HEK293 (cell line): ENCODE measurements at regions not wholly inside any gene's neighbourhood (a gene's known extent, or its start where the extent isn't known, plus 50 kb on each side); places are given as distances from the start of the nearest gene placed in this dataset.
"Not testable (repeated sequence)": the region's sequence is repeated elsewhere in the genome, so short reads cannot be mapped to it uniquely, and the experiment has no call there.

Source experiments
- CTCF ChIA-PET: fragments of 350-600 bp; formaldehyde crosslinking; extraction: SDS; loops from one replicate; lab custom pipeline; 2021; ENCODE audit warnings: antibody characterized with exemption; lab: Yijun Ruan, JAX
- POLR2A ChIA-PET: fragments of 300-600 bp; formaldehyde crosslinking; extraction: SDS; loops from one replicate; lab custom pipeline; 2020; ENCODE audit warnings: antibody characterized with exemption, inconsistent platforms; lab: Yijun Ruan, JAX
- H3K27ac ChIP-seq: fragments of 200-500 bp; sonication (Bioruptor generic); 2 replicates; pipeline ENCODE4 v1.5.1; 2014; ENCODE audit warnings: low read depth, low read length, control low read depth, inconsistent platforms; ENCODE audit errors: extremely low read depth
- H3K36me3 ChIP-seq, 2 experiments: fragments of 200-500 bp in 1 of 2; sonication (Bioruptor generic) in 1 of 2; 1 replicate in 1 of 2; 2 replicates in 1 of 2; pipeline ENCODE4 v1.5.1; 2014 to 2017; ENCODE audit warnings: inconsistent platforms in 2 of 2, low read length in 2 of 2; ENCODE audit not compliant: control insufficient read depth in 2 of 2, insufficient read depth in 1 of 2
- H3K4me1 ChIP-seq: fragments of 200-500 bp; sonication (Bioruptor generic); 2 replicates; pipeline ENCODE4 v1.5.1; 2014; ENCODE audit warnings: mild to moderate bottlenecking, low read length, inconsistent platforms; ENCODE audit not compliant: control insufficient read depth, insufficient read depth
- H3K4me3 ChIP-seq: 2 replicates; pipeline ENCODE4 v1.5.1; 2011; ENCODE audit warnings: low read depth, mild to moderate bottlenecking, control low read depth, low read length, moderate library complexity
- H3K9me3 ChIP-seq: fragments of 200-500 bp; sonication (Bioruptor generic); 2 replicates; pipeline ENCODE4 v1.5.1; 2014; ENCODE audit warnings: low read depth, low read length, inconsistent platforms; ENCODE audit not compliant: control insufficient read depth, insufficient read depth
- ATF2 ChIP-seq: fragments of 450-650 bp; formaldehyde crosslinking; IDR thresholded peaks from 2 replicates; pipeline ENCODE4 v1.5.1; 2016; ENCODE audit warnings: missing biosample characterization, missing genetic modification characterization, low read depth
- GLIS2 ChIP-seq: fragments of 450-650 bp; formaldehyde crosslinking; IDR thresholded peaks from 2 replicates; pipeline ENCODE4 v1.5.1; 2016; ENCODE audit warnings: missing biosample characterization, missing genetic modification characterization
- MEIS1 ChIP-seq: sonication (generic); formaldehyde crosslinking; IDR thresholded peaks from 2 replicates; pipeline ENCODE4 v1.8.1; 2022; ENCODE audit warnings: missing genetic modification reagents, mild to moderate bottlenecking, borderline replicate concordance
- PRDM6 ChIP-seq: fragments of 450-650 bp; formaldehyde crosslinking; IDR thresholded peaks from 2 replicates; pipeline ENCODE4 v1.5.1; 2017; ENCODE audit warnings: missing biosample characterization, missing genetic modification characterization
- SCRT1 ChIP-seq: fragments of 450-650 bp; formaldehyde crosslinking; IDR thresholded peaks from 2 replicates; pipeline ENCODE4 v1.5.1; 2016; ENCODE audit warnings: missing biosample characterization, missing genetic modification characterization, borderline replicate concordance
- TCF7L2 ChIP-seq: IDR thresholded peaks from 2 replicates; pipeline ENCODE4 v1.6.1; 2011; ENCODE audit warnings: low read depth, mild to moderate bottlenecking, inconsistent platforms, low read length, moderate library complexity, borderline replicate concordance
- WT1 ChIP-seq: fragments of 450-650 bp; formaldehyde crosslinking; IDR thresholded peaks from 2 replicates; pipeline ENCODE4 v1.5.1; 2016; ENCODE audit warnings: missing biosample characterization, missing genetic modification characterization
- ZBTB1 ChIP-seq: fragments of 450-650 bp; formaldehyde crosslinking; IDR thresholded peaks from 2 replicates; pipeline ENCODE4 v1.5.1; 2016; ENCODE audit warnings: missing biosample characterization, missing genetic modification characterization
- ZBTB20 ChIP-seq: fragments of 450-650 bp; formaldehyde crosslinking; IDR thresholded peaks from 2 replicates; pipeline ENCODE4 v1.5.1; 2016; ENCODE audit warnings: missing biosample characterization, missing genetic modification characterization
- ZBTB6 ChIP-seq: fragments of 450-650 bp; formaldehyde crosslinking; IDR thresholded peaks from 2 replicates; pipeline ENCODE4 v1.5.1; 2017; ENCODE audit warnings: missing biosample characterization, missing genetic modification characterization
- ZNF132 ChIP-seq: fragments of 450-650 bp; formaldehyde crosslinking; IDR thresholded peaks from 2 replicates; pipeline ENCODE4 v1.5.1; 2017; ENCODE audit warnings: missing biosample characterization, missing genetic modification characterization, borderline replicate concordance
- ZNF157 ChIP-seq: fragments of 450-650 bp; formaldehyde crosslinking; IDR thresholded peaks from 2 replicates; pipeline ENCODE4 v1.5.1; 2016; ENCODE audit warnings: missing biosample characterization, missing genetic modification characterization
- ZNF202 ChIP-seq: fragments of 450-650 bp; formaldehyde crosslinking; IDR thresholded peaks from 2 replicates; pipeline ENCODE4 v1.5.1; 2016; ENCODE audit warnings: missing biosample characterization, missing genetic modification characterization, borderline replicate concordance
- ZNF335 ChIP-seq: fragments of 450-650 bp; formaldehyde crosslinking; conservative IDR thresholded peaks from 2 replicates; pipeline ENCODE4 v1.5.1; 2016; ENCODE audit warnings: missing biosample characterization, missing genetic modification characterization
- ZNF423 ChIP-seq: fragments of 450-650 bp; formaldehyde crosslinking; IDR thresholded peaks from 2 replicates; pipeline ENCODE4 v1.5.1; 2016; ENCODE audit warnings: missing biosample characterization, missing genetic modification characterization
- ZNF473 ChIP-seq: fragments of 450-650 bp; formaldehyde crosslinking; IDR thresholded peaks from 2 replicates; pipeline ENCODE4 v1.5.1; 2017; ENCODE audit warnings: missing biosample characterization, missing genetic modification characterization
- ZNF580 ChIP-seq: fragments of 450-650 bp; formaldehyde crosslinking; IDR thresholded peaks from 2 replicates; pipeline ENCODE4 v1.5.1; 2016; ENCODE audit warnings: missing biosample characterization, missing genetic modification characterization
- ZNF830 ChIP-seq: fragments of 450-650 bp; IDR thresholded peaks from 2 replicates; pipeline ENCODE4 v1.5.0; 2018; ENCODE audit warnings: missing biosample characterization, missing genetic modification characterization, low read depth, mild to moderate bottlenecking, moderate library complexity
- ZXDB ChIP-seq: fragments of 450-650 bp; formaldehyde crosslinking; IDR thresholded peaks from 2 replicates; pipeline ENCODE4 v1.5.1; 2016; ENCODE audit warnings: missing biosample characterization, missing genetic modification characterization

GRCh38 chr2:234248213-234248710 lies 197.8 kb downstream of the SPP2 start:
- POLR2A ChIA-PET, H3K4me1 ChIP-seq, H3K27ac ChIP-seq, CTCF ChIA-PET, H3K4me3 ChIP-seq, H3K36me3 ChIP-seq, H3K9me3 ChIP-seq: not testable (repeated sequence)

GRCh38 chr2:234247453-234248180 lies 197.1 kb downstream of the SPP2 start:
- ChIA-PET POLR2A (no interaction called here), CTCF (no interaction called here)
- Histone ChIP-seq H3K9me3 (no peaks in the 10 kb centered on the region), H3K27ac (no peak overlapping the region), H3K4me1 (peaks cover 4% of the 10 kb centered on the region; the same call in 1 of the 2 replicates), H3K36me3 (no peaks in the 10 kb centered on the region), H3K4me3 (no peak overlapping the region)
- TF ChIP-seq ZXDB (tag by site-specific recombination) (no peak), GLIS2 (tag by site-specific recombination) (no peak), ZNF202 (tag by site-specific recombination) (no peak), TCF7L2 (no peak), PRDM6 (no peak), ZBTB20 (tag by site-specific recombination) (no peak), ZNF830 (tag by site-specific recombination) (no peak), ATF2 (tag by site-specific recombination) (no peak), ZNF473 (no peak), ZBTB1 (tag by site-specific recombination) (no peak), MEIS1 (CRISPR knock-in tag) (no peak)

- Histone ChIP-seq H3K27ac (no peak overlapping the region), H3K4me3 (no peak overlapping the region), H3K36me3 (no peaks in the 10 kb centered on the region), H3K9me3 (no peaks in the 10 kb centered on the region), H3K4me1 (peaks cover 6% of the 10 kb centered on the region; the same call in 1 of the 2 replicates)
- CTCF ChIA-PET: interaction anchor here (0.7 to 0.8 kb wide), 2 partner anchors 111 to 124 kb away, joined by 3 read pairs; no protein-coding TSS in a partner anchor
- POLR2A ChIA-PET: no interaction called here
- TF ChIP-seq ZNF335 (tag by site-specific recombination) (no peak), ZNF423 (tag by site-specific recombination) (no peak)
These were observed 195.4 kb downstream of the SPP2 start for GRCh38 chr2:234245945-234246344.

- peaks cover 6% of the 10 kb centered on the region; the same call in 1 of the 2 replicates for H3K4me1 ChIP-seq
- CTCF ChIA-PET: no interaction called here
- no peaks in the 10 kb centered on the region for H3K9me3 ChIP-seq
- H3K36me3 ChIP-seq: no peaks in the 10 kb centered on the region
- no peak overlapping the region for H3K27ac ChIP-seq
- POLR2A ChIA-PET: no interaction called here
- H3K4me3 ChIP-seq: no peak overlapping the region
- no peak for TF ChIP-seq ZNF580
- no peak for TF ChIP-seq ZNF157 (tag by site-specific recombination)
- no peak for TF ChIP-seq TCF7L2
- no peak for TF ChIP-seq SCRT1 (tag by site-specific recombination)
- no peak for TF ChIP-seq ZNF132 (tag by site-specific recombination)
- TF ChIP-seq WT1: no peak
- TF ChIP-seq ZBTB6 (tag by site-specific recombination): no peak
These were observed 193.5 kb downstream of the SPP2 start for GRCh38 chr2:234243871-234244565.
